Loucy (cell line): ENCODE measurements at regions not wholly inside any gene's neighbourhood (a gene's known extent, or its start where the extent isn't known, plus 50 kb on each side); places are given as distances from the start of the nearest gene placed in this dataset.

Experiments
- H2AFZ ChIP-seq: fragments of 200-600 bp; sonication (generic); 2 replicates; pipeline ENCODE4 v1.6.0; 2016; ENCODE audit warnings: antibody characterized with exemption, mild to moderate bottlenecking, low read length, moderate library complexity
- H3F3A ChIP-seq: fragments of 200-600 bp; 2 replicates; pipeline ENCODE4 v1.6.0; 2016; ENCODE audit warnings: antibody characterized with exemption, low read depth, mild to moderate bottlenecking
- H3K27me3 ChIP-seq: fragments of 200-600 bp; sonication (generic); 2 replicates; pipeline ENCODE4 v1.6.1; 2014; ENCODE audit warnings: low read length, mild to moderate bottlenecking; ENCODE audit not compliant: insufficient read depth, poor library complexity, severe bottlenecking
- H3K36me3 ChIP-seq: fragments of 200-600 bp; sonication (generic); 2 replicates; pipeline ENCODE4 v1.6.1; 2016; ENCODE audit warnings: low read length; ENCODE audit not compliant: insufficient read depth
- H3K4me1 ChIP-seq: fragments of 200-600 bp; sonication (generic); 2 replicates; pipeline ENCODE4 v1.5.1; 2014; ENCODE audit warnings: low read length, mild to moderate bottlenecking; ENCODE audit not compliant: insufficient read depth, poor library complexity, severe bottlenecking
- H3K4me2 ChIP-seq: fragments of 200-600 bp; sonication (generic); 2 replicates; pipeline ENCODE4 v1.6.0; 2014; ENCODE audit warnings: antibody characterized with exemption, low read length, low read depth, mild to moderate bottlenecking; ENCODE audit not compliant: poor library complexity, severe bottlenecking
- H3K4me3 ChIP-seq: fragments of 200-600 bp; sonication (generic); 2 replicates; pipeline ENCODE4 v1.5.1; 2014; ENCODE audit warnings: low read length, mild to moderate bottlenecking, mixed read lengths; ENCODE audit not compliant: poor library complexity, severe bottlenecking
- H3K79me2 ChIP-seq: fragments of 200-600 bp; sonication (generic); 2 replicates; pipeline ENCODE4 v1.6.1; 2014; ENCODE audit warnings: low read length; ENCODE audit not compliant: insufficient read depth
- H3K9ac ChIP-seq: fragments of 200-600 bp; sonication (generic); 2 replicates; pipeline ENCODE4 v1.6.0; 2014; ENCODE audit warnings: mild to moderate bottlenecking, low read depth, low read length, moderate library complexity; ENCODE audit not compliant: poor library complexity, severe bottlenecking
- H3K9me2 ChIP-seq: fragments of 200-600 bp; sonication (generic); replicated peaks from 2 replicates; pipeline ENCODE4 v1.6.1; 2016; ENCODE audit warnings: low read depth, low read length, mixed read lengths
- H3K9me3 ChIP-seq: fragments of 200-600 bp; sonication (generic); 2 replicates; pipeline ENCODE4 v1.6.1; 2014; ENCODE audit warnings: mild to moderate bottlenecking, antibody characterized with exemption, low read length, low read depth; ENCODE audit not compliant: insufficient read depth
- H4K20me1 ChIP-seq: fragments of 200-600 bp; sonication (generic); 2 replicates; pipeline ENCODE4 v1.6.0; 2014; ENCODE audit warnings: antibody characterized with exemption, low read length, mild to moderate bottlenecking; ENCODE audit not compliant: insufficient read depth, poor library complexity, severe bottlenecking
- EZH2phosphoT487 ChIP-seq: fragments of 200-600 bp; IDR thresholded peaks from 2 replicates; pipeline ENCODE4 v1.6.1; 2018; ENCODE audit warnings: antibody characterized with exemption, mild to moderate bottlenecking, moderate library complexity, borderline replicate concordance
- TF ChIP-seq, protein P1 (sequence below): fragments of 200-600 bp; sonication (generic); conservative IDR thresholded peaks from 2 replicates; pipeline ENCODE4 v1.5.1; 2014; ENCODE audit warnings: mild to moderate bottlenecking, antibody characterized with exemption, low read length

DNA sequence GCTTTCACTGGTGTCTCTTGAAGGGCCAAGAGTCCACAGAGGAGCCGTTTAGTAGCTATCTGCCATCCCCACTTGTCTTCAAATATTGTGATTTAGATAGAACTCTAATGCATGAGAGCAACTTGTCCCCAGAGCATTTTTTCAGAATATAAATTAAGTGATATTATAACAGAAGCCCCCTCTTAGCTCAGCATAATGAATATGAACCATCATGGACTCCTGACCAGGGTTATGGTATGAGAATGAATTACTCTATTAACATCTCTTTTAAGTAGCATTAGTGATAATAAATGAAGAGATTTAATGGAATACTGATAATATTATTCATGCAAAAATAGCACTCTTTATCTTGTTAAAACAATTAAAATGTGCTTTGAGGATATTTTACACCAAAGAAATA lies 709.6 kb downstream of the GALR1 start:
- H3K36me3 ChIP-seq = no peaks in the 10 kb centered on the region
- no peaks in the 10 kb centered on the region for H3K9me2 ChIP-seq
- H3K27me3 ChIP-seq = no peaks in the 10 kb centered on the region
- no peaks in the 10 kb centered on the region for H3K79me2 ChIP-seq
- TF ChIP-seq, protein P1, sequence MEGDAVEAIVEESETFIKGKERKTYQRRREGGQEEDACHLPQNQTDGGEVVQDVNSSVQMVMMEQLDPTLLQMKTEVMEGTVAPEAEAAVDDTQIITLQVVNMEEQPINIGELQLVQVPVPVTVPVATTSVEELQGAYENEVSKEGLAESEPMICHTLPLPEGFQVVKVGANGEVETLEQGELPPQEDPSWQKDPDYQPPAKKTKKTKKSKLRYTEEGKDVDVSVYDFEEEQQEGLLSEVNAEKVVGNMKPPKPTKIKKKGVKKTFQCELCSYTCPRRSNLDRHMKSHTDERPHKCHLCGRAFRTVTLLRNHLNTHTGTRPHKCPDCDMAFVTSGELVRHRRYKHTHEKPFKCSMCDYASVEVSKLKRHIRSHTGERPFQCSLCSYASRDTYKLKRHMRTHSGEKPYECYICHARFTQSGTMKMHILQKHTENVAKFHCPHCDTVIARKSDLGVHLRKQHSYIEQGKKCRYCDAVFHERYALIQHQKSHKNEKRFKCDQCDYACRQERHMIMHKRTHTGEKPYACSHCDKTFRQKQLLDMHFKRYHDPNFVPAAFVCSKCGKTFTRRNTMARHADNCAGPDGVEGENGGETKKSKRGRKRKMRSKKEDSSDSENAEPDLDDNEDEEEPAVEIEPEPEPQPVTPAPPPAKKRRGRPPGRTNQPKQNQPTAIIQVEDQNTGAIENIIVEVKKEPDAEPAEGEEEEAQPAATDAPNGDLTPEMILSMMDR = no peak
- TF ChIP-seq EZH2phosphoT487 = no peak
- peaks cover 4% of the 10 kb centered on the region; the same call in 1 of the 2 replicates for H3K9me3 ChIP-seq
- H3K4me2 ChIP-seq = no peak overlapping the region
- no peak overlapping the region for H2AFZ ChIP-seq
- no peaks in the 10 kb centered on the region for H3K4me1 ChIP-seq
- H3K9ac ChIP-seq = no peak overlapping the region
- H3F3A ChIP-seq = no peaks in the 10 kb centered on the region
- no peaks in the 10 kb centered on the region for H4K20me1 ChIP-seq
- H3K4me3 ChIP-seq = no peak overlapping the region

DNA sequence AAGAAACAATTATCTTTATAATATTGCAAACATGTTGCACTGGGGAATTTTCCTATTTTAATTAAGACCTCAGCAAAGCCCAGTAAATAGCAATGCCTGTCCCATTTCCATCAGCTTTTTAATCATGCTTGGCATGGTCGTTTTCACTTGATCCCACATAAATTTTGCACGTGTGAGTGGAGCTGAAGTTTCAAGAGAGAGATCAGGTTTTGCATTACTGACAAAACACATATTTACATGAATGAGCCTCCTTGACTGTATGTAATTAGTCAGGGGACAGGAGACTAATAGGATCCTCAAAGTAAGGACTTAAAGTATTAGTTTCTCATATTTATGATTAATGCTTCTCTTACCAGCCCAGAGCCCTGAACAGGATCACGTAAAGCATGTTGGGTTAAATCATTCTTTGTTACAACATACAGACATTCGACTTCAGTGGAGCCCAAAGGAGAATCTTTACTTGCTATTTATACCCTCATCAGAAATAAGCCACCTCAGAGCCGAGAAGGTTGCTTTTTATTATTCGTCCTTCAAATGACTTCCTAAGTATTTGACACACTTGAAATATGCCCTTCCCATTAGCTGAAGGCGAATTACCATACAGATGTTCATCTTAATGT lies 711.3 kb downstream of the GALR1 start:
- no peaks in the 10 kb centered on the region for H3K36me3 ChIP-seq
- no peaks in the 10 kb centered on the region for H3K27me3 ChIP-seq
- no peak overlapping the region for H3K9ac ChIP-seq
- no peaks in the 10 kb centered on the region for H3K79me2 ChIP-seq
- H3K4me3 ChIP-seq = no peak overlapping the region
- H3K4me1 ChIP-seq = no peaks in the 10 kb centered on the region
- H4K20me1 ChIP-seq = no peaks in the 10 kb centered on the region
- H3K9me2 ChIP-seq = no peaks in the 10 kb centered on the region
- no peak overlapping the region for H2AFZ ChIP-seq
- TF ChIP-seq, protein P1 = no peak
- no peak for TF ChIP-seq EZH2phosphoT487
- no peaks in the 10 kb centered on the region for H3F3A ChIP-seq
- peaks cover 4% of the 10 kb centered on the region; the same call in 1 of the 2 replicates for H3K9me3 ChIP-seq
- no peak overlapping the region for H3K4me2 ChIP-seq

DNA sequence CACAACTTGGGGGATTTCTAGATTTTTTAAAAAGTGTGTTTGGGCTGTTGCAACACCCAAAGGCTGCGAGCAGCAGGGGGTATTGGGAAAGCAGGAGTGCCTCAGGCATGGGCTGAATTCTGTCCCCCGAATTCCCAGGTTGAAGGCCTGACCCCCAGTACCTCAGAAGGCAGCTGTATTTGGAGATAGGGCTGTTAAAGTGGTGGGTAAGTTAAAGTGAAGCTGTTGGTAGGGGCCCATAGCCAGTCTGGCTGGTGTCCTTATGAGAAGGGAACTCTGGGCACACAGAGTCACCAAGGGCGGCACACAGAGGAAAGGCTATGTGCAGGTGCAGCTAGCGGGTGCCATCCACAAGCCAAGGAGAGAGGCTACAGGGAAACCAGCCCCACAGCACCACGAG lies 717.4 kb downstream of the GALR1 start:
- H3K27me3 ChIP-seq = no peaks in the 10 kb centered on the region
- no peaks in the 10 kb centered on the region for H3F3A ChIP-seq
- no peaks in the 10 kb centered on the region for H4K20me1 ChIP-seq
- H3K9me2 ChIP-seq = no peaks in the 10 kb centered on the region
- no peak for TF ChIP-seq EZH2phosphoT487
- TF ChIP-seq, protein P1 = no peak
- no peaks in the 10 kb centered on the region; the same call in 1 of the 2 replicates for H3K9me3 ChIP-seq
- H3K4me1 ChIP-seq = no peaks in the 10 kb centered on the region
- no peak overlapping the region for H3K4me2 ChIP-seq
- H3K9ac ChIP-seq = no peak overlapping the region
- no peaks in the 10 kb centered on the region for H3K36me3 ChIP-seq
- H3K4me3 ChIP-seq = no peak overlapping the region
- H2AFZ ChIP-seq = no peak overlapping the region
- no peaks in the 10 kb centered on the region for H3K79me2 ChIP-seq
